Esophagus squamous epithelium (tissue), 4 donors: ENCODE measurements at regions not wholly inside any gene's neighbourhood (a gene's known extent, or its start where the extent isn't known, plus 50 kb on each side); places are given as distances from the start of the nearest gene placed in this dataset.

ENCODE experiments used
- CTCF ChIP-seq, 6 experiments: fragments of 450-650 bp in 4 of 6; fragments of 200-600 bp in 2 of 6; sonication (generic) in 2 of 6; IDR thresholded peaks; one replicate each; pipeline ENCODE4 v1.5.1; 2016 to 2019; ENCODE audit warnings: antibody characterized with exemption in 6 of 6, mild to moderate bottlenecking in 4 of 6, moderate library complexity in 4 of 6
- POLR2A ChIP-seq, 4 donors: fragments of 450-650 bp; IDR thresholded peaks; one replicate each; pipeline ENCODE4 v1.6.1; 2017; ENCODE audit warnings: antibody characterized with exemption in 4 of 4, mild to moderate bottlenecking in 4 of 4, moderate library complexity in 3 of 4

- TF ChIP-seq CTCF (IDR thresholded peaks at IDR 0.05) = no peak
- no peak for TF ChIP-seq POLR2A (IDR thresholded peaks at IDR 0.05)
These were observed 590.3 kb downstream of the BCL11A start for GRCh38 chr2:59963157-59963556.
